Karpas-422 (cell line): ENCODE measurements at regions not wholly inside any gene's neighbourhood (a gene's known extent, or its start where the extent isn't known, plus 50 kb on each side); places are given as distances from the start of the nearest gene placed in this dataset.

Experiments
- DNase-seq: peaks from one replicate; pipeline ENCODE4 v3.0.0-alpha.2; 2015
- H2AFZ ChIP-seq: fragments of 200-600 bp; sonication (generic); 2 replicates; pipeline ENCODE4 v1.6.1; 2014; ENCODE audit warnings: antibody characterized with exemption, low read length, mixed read lengths
- H3K27ac ChIP-seq: fragments of 200-600 bp; sonication (generic); 2 replicates; pipeline ENCODE4 v1.5.1; 2014; ENCODE audit warnings: mild to moderate bottlenecking, low read length, moderate library complexity
- H3K27me3 ChIP-seq: fragments of 200-600 bp; sonication (generic); 2 replicates; pipeline ENCODE4 v1.6.1; 2014; ENCODE audit warnings: low read length, mixed read lengths
- H3K36me3 ChIP-seq: fragments of 200-600 bp; sonication (generic); 2 replicates; pipeline ENCODE4 v1.6.1; 2014; ENCODE audit warnings: low read length, mixed read lengths; ENCODE audit not compliant: insufficient read depth
- H3K4me1 ChIP-seq: fragments of 200-600 bp; sonication (generic); 2 replicates; pipeline ENCODE4 v1.6.1; 2014; ENCODE audit warnings: mild to moderate bottlenecking, low read length, mixed read lengths
- H3K4me2 ChIP-seq: fragments of 200-600 bp; sonication (generic); 2 replicates; pipeline ENCODE4 v1.6.1; 2014; ENCODE audit warnings: low read length, low read depth, mild to moderate bottlenecking; ENCODE audit not compliant: poor library complexity, severe bottlenecking
- H3K4me3 ChIP-seq: fragments of 200-600 bp; sonication (generic); 2 replicates; pipeline ENCODE4 v1.5.1; 2014; ENCODE audit warnings: mild to moderate bottlenecking, antibody characterized with exemption, low read length, mixed read lengths
- H3K79me2 ChIP-seq: fragments of 200-600 bp; sonication (generic); 2 replicates; pipeline ENCODE4 v1.6.1; 2014; ENCODE audit warnings: mild to moderate bottlenecking, low read length, mixed read lengths
- H3K9ac ChIP-seq: fragments of 200-600 bp; sonication (generic); 2 replicates; pipeline ENCODE4 v1.6.0; 2014; ENCODE audit warnings: low read length
- H3K9me2 ChIP-seq: fragments of 200-600 bp; sonication (generic), shearing (Covaris generic); replicated peaks from 2 replicates; pipeline ENCODE4 v1.6.0; 2014; ENCODE audit warnings: mild to moderate bottlenecking, low read length, moderate library complexity; ENCODE audit not compliant: insufficient read depth
- H3K9me3 ChIP-seq: fragments of 300-700, 200-600 bp; sonication (generic); 2 replicates; pipeline ENCODE4 v1.6.1; 2014; ENCODE audit warnings: low read length, mixed read lengths
- H4K20me1 ChIP-seq: fragments of 200-600 bp; sonication (generic); 2 replicates; pipeline ENCODE4 v1.6.1; 2014; ENCODE audit warnings: mild to moderate bottlenecking, antibody characterized with exemption, low read length, low read depth; ENCODE audit not compliant: insufficient read depth

GRCh38 chr14:86790408-86791364 lies 1202.3 kb downstream of the GALC start:
- no peaks in the 10 kb centered on the region for H3K9me3 ChIP-seq
- no peaks in the 10 kb centered on the region for H3K9me2 ChIP-seq
- H3K27me3 ChIP-seq = no peaks in the 10 kb centered on the region; the same call in 1 of the 2 replicates
- H3K27ac ChIP-seq = no peak overlapping the region
- no peaks in the 10 kb centered on the region for H3K79me2 ChIP-seq
- H3K9ac ChIP-seq = no peak overlapping the region
- no peaks in the 10 kb centered on the region for H3K36me3 ChIP-seq
- no peak overlapping the region for H3K4me3 ChIP-seq
- no peaks in the 10 kb centered on the region for H4K20me1 ChIP-seq
- DNase-seq = peak; percentile 60
- peaks cover 11% of the 10 kb centered on the region; the same call in 1 of the 2 replicates for H3K4me1 ChIP-seq
- H3K4me2 ChIP-seq = no peak overlapping the region
- peak overlapping the region; percentile 18; the same call in 1 of the 2 replicates for H2AFZ ChIP-seq

DNA sequence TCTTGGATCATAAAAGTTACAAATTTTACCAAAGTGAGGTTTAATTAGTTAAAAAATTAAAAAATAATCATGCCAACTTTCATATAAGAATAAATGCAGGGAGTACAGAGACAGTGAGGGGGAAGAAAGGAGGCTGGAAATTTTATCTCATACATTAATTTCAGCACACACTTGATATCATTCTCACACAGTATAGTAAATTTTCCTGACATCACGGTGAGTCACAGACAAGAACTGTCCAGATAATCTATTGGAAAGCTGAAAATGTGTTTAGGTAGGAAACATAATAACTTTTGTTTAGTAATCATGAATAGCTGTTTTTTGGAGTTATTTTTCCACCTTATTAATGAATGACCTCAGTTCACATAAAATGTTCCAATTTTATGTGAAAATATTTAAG lies 1204.8 kb downstream of the GALC start:
- Histone ChIP-seq H3K9ac (no peak overlapping the region), H3K4me2 (no peak overlapping the region), H3K79me2 (no peaks in the 10 kb centered on the region), H3K27ac (no peak overlapping the region), H3K9me2 (no peaks in the 10 kb centered on the region), H2AFZ (no peak overlapping the region), H3K36me3 (no peaks in the 10 kb centered on the region), H3K4me1 (peaks cover 11% of the 10 kb centered on the region; the same call in 1 of the 2 replicates), H4K20me1 (no peaks in the 10 kb centered on the region), H3K4me3 (no peak overlapping the region), H3K9me3 (no peaks in the 10 kb centered on the region), H3K27me3 (no peaks in the 10 kb centered on the region; the same call in 1 of the 2 replicates)
- DNase-seq = no peak

DNA sequence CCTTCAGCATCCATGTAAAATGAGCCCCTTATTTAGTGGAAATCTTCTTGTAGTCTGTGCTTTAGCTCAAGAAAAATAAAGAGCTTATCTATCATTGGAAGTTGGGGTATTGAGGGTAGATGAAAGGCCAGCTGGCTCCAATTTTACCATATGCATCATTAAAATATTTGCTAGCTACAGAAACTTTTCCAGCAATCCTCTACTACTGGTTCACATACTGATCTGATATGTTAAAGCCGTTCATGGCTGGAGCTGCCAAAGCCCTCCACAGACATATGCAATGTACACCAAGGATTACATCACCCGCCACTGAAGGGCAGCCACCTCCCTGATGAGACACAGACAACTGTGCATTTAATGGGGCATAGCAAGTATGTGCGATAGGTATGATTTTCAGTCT lies 1205.3 kb downstream of the GALC start:
- H2AFZ ChIP-seq = no peak overlapping the region
- H3K4me3 ChIP-seq = no peak overlapping the region
- peaks cover 11% of the 10 kb centered on the region; the same call in 1 of the 2 replicates for H3K4me1 ChIP-seq
- no peaks in the 10 kb centered on the region; the same call in 1 of the 2 replicates for H3K27me3 ChIP-seq
- H3K36me3 ChIP-seq = no peaks in the 10 kb centered on the region
- H3K9me2 ChIP-seq = no peaks in the 10 kb centered on the region
- no peaks in the 10 kb centered on the region for H3K9me3 ChIP-seq
- H3K79me2 ChIP-seq = no peaks in the 10 kb centered on the region
- DNase-seq = no peak
- H3K27ac ChIP-seq = no peak overlapping the region
- no peak overlapping the region; the same call in 1 of the 2 replicates for H3K9ac ChIP-seq
- no peaks in the 10 kb centered on the region for H4K20me1 ChIP-seq
- H3K4me2 ChIP-seq = no peak overlapping the region

DNA sequence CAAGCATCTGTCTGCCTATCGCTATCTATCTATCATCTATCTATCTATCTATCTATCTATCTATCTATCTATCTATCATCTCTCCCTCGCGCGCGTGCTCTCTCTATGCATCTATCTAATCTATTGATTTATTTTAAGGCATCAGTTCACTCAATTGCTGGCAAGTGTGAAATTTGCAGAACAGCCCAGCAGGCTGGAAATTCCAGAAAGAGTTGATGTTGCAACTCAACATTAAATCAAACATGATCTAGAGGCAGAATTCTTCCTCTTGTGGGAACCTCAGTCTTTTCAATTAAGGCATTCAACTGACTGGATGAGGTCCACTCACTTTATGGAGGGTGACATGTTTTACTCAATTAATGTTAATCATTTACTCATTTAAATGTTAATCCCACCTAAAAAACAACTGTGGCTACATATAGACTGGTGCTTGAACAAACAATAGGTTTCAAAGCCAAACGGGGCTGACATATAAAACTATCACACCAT lies 1210.8 kb downstream of the GALC start:
- H3K27ac ChIP-seq = no peak overlapping the region
- no peak for DNase-seq
- no peak overlapping the region for H3K4me2 ChIP-seq
- H3K9me2 ChIP-seq = no peaks in the 10 kb centered on the region
- no peaks in the 10 kb centered on the region for H3K9me3 ChIP-seq
- H4K20me1 ChIP-seq = no peaks in the 10 kb centered on the region
- H3K79me2 ChIP-seq = no peaks in the 10 kb centered on the region
- no peaks in the 10 kb centered on the region for H3K4me1 ChIP-seq
- H3K27me3 ChIP-seq = no peaks in the 10 kb centered on the region
- no peaks in the 10 kb centered on the region for H3K36me3 ChIP-seq
- H3K9ac ChIP-seq = no peak overlapping the region
- no peak overlapping the region for H3K4me3 ChIP-seq
- H2AFZ ChIP-seq = no peak overlapping the region

- Histone ChIP-seq H3K4me2 (no peak overlapping the region), H3K9ac (no peak overlapping the region), H3K36me3 (no peaks in the 10 kb centered on the region), H3K4me1 (no peaks in the 10 kb centered on the region), H3K79me2 (no peaks in the 10 kb centered on the region), H2AFZ (no peak overlapping the region), H3K4me3 (no peak overlapping the region), H4K20me1 (no peaks in the 10 kb centered on the region), H3K9me2 (no peaks in the 10 kb centered on the region), H3K27me3 (no peaks in the 10 kb centered on the region), H3K9me3 (no peaks in the 10 kb centered on the region), H3K27ac (no peak overlapping the region)
- DNase-seq = no peak
Observed at GRCh38 chr14:86780876-86781510, 1212.0 kb downstream of the GALC start.

DNA sequence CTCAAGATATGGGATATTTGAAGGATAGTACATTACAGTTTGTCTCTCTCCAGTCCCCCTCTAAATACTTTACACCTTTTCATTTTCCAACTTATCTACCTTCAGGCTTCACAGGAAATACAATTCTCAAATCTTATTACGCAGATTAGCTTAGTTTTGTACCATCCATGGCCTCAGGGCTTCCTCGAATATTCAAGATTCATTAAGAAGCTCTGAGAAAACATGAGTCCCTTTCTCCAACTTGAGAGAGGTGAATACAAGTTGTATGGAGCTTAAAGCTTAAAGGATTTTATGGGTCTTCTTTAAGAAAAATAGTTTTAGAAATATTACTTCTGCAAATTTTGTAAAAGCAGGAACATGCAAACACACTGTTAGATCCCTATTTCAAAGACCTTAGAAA lies 1212.5 kb downstream of the GALC start:
- H3K27me3 ChIP-seq = no peaks in the 10 kb centered on the region
- H3K4me1 ChIP-seq = no peaks in the 10 kb centered on the region
- H3K9ac ChIP-seq = no peak overlapping the region
- no peak overlapping the region for H3K4me3 ChIP-seq
- no peaks in the 10 kb centered on the region for H3K36me3 ChIP-seq
- no peaks in the 10 kb centered on the region for H3K9me3 ChIP-seq
- no peaks in the 10 kb centered on the region for H4K20me1 ChIP-seq
- no peaks in the 10 kb centered on the region for H3K79me2 ChIP-seq
- no peaks in the 10 kb centered on the region for H3K9me2 ChIP-seq
- DNase-seq = no peak
- no peak overlapping the region for H2AFZ ChIP-seq
- no peak overlapping the region for H3K4me2 ChIP-seq
- H3K27ac ChIP-seq = no peak overlapping the region

GRCh38 chr14:86779416-86779815 lies 1213.6 kb downstream of the GALC start:
- no peak for DNase-seq
- no peak overlapping the region for H3K27ac ChIP-seq
- H3K36me3 ChIP-seq = no peaks in the 10 kb centered on the region
- H3K9me3 ChIP-seq = no peaks in the 10 kb centered on the region
- H3K9me2 ChIP-seq = no peaks in the 10 kb centered on the region
- H3K4me3 ChIP-seq = no peak overlapping the region
- H3K9ac ChIP-seq = no peak overlapping the region
- H3K79me2 ChIP-seq = no peaks in the 10 kb centered on the region
- no peak overlapping the region for H2AFZ ChIP-seq
- H4K20me1 ChIP-seq = no peaks in the 10 kb centered on the region
- no peaks in the 10 kb centered on the region for H3K27me3 ChIP-seq
- 0 out of 2 replicates have a peak, but pooled peaks cover 4% of the 10 kb centered on the region for H3K4me1 ChIP-seq
- no peak overlapping the region for H3K4me2 ChIP-seq

DNA sequence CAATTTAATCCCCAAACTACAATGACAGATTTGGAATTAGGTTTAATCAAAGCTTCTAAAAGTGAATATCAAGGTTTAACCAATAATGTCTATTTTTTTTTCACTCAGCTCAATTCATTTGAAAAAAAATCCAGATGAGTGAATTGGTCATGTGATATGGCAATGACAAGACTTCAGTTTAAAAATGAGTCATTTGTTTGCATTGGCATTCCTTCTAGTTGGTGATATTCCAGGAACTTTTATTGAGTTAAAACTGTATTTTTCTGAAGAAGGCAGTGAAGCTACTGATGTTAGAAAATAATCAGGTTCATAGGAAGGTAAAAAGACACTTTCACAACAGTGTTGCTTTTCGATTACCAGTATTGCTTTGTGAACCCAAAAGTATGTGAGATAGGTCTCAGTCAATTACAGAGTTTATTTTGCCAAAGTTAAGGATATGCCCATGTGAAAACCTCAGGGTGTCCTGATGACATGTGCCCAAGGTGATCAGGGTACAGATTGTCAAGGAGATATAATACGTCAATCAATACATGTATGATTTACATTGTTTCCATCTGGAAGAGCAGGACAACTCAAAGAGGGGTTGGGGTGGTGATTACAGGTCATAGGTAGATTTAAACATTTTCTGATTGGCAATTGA lies 1214.9 kb downstream of the GALC start:
- no peak overlapping the region for H3K4me2 ChIP-seq
- no peak overlapping the region for H3K27ac ChIP-seq

More for the DNA sequence above, 1214.9 kb downstream of the GALC start:
- Histone ChIP-seq H3K9me2 (no peaks in the 10 kb centered on the region), H3K27me3 (no peaks in the 10 kb centered on the region), H3K9me3 (no peaks in the 10 kb centered on the region), H3K4me3 (no peak overlapping the region), H3K36me3 (no peaks in the 10 kb centered on the region), H2AFZ (no peak overlapping the region), H3K4me1 (0 out of 2 replicates have a peak, but pooled peaks cover 4% of the 10 kb centered on the region), H3K79me2 (no peaks in the 10 kb centered on the region), H4K20me1 (no peaks in the 10 kb centered on the region), H3K9ac (no peak overlapping the region)
- DNase-seq = no peak
